Skeletal muscle cell (primary cell): ENCODE measurements at regions not wholly inside any gene's neighbourhood (a gene's known extent, or its start where the extent isn't known, plus 50 kb on each side); places are given as distances from the start of the nearest gene placed in this dataset.
"Not testable (repeated sequence)": the region's sequence is repeated elsewhere in the genome, so short reads cannot be mapped to it uniquely, and the experiment has no call there.

Experiments
- DNase-seq: peaks from one replicate; pipeline ENCODE4 v3.0.0-alpha.2; 2010; ENCODE audit warnings: low read depth
- H3K4me3 ChIP-seq: 2 replicates; pipeline ENCODE4 v1.5.1; 2011; ENCODE audit warnings: low read depth, mild to moderate bottlenecking, control low read depth, low read length, moderate library complexity

DNA sequence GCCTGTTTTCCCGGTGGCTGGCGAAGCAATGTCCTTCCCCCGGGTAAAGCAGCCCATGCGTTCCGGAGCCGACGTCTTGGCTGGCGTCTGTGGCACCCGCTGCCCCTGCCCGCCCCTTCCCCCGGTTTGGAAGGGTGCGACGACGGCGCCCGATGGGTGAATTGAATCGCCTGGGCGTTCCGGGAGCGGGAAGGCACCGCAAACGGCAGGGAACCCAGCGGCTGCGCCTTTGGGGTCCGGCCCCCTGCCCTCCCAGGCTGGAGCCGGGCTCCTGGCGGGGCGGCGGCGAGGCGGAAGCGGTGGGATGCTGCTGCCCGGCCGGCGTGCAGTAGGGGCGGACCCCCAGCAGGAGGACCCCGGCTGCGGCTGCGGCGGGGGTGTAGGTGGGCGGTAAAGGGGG lies 123.6 kb upstream of the RHOU start:
- H3K4me3 ChIP-seq, DNase-seq: not testable (repeated sequence)

DNA sequence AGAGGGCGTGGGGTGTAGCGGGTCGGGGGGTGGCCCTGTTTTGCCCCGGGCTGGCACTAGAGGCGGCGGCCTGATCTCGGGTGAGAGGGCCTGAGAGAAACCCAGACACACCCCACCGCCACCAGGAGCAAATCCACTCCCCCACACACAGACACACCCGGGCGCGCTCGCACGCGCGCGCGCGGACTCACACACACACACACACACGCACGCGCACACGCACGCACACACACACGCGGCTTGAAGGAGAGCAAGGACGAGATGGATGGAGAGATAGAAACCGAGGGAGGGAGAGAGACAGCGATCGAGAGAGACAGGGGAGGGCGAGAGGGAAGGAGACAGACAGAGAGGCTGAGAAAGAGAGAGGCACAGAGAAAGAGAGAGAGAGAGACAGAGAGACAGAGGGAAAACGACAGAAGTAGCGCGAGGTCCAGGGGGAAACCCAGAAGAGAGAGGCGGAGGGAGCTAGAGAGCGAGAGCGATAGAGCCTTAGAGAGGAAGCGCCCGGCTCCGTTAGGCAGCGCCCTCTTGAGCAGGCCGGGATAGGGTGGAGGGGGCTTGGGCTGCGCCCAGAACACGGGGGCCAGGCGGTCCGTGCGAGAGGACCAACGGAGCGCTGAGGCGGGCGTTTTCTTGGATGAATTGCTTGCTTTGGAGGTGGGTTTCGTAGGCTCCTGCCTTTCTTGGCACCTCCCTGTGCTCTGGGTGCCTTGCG lies 113.1 kb upstream of the RHOU start:
- not testable (repeated sequence) for H3K4me3 ChIP-seq, DNase-seq

DNA sequence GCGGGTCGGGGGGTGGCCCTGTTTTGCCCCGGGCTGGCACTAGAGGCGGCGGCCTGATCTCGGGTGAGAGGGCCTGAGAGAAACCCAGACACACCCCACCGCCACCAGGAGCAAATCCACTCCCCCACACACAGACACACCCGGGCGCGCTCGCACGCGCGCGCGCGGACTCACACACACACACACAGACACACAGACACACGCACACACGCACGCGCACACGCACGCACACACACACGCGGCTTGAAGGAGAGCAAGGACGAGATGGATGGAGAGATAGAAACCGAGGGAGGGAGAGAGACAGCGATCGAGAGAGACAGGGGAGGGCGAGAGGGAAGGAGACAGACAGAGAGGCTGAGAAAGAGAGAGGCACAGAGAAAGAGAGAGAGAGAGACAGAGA lies 108.8 kb upstream of the RHOU start:
- not testable (repeated sequence) for DNase-seq

DNA sequence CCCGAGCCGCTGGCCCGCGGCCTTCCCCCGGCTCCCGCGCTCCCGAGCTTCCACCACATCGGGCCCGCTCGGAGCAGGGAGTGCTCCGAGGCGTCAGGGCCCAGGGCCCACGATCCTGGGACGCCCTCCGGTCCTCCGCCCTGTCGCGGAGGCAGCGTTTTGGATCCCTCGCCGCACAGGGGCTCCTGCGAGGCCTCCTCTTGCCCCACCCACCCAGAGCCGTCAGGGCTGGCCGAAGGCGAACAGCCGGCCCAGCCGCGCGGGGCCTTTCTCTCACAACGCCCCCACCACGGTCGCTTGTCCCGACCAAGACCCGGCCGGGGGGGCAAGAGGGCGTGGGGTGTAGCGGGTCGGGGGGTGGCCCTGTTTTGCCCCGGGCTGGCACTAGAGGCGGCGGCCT lies 102.4 kb upstream of the RHOU start:
- not testable (repeated sequence) for DNase-seq, H3K4me3 ChIP-seq

More for the DNA sequence above, 108.8 kb upstream of the RHOU start:
- not testable (repeated sequence) for H3K4me3 ChIP-seq

DNA sequence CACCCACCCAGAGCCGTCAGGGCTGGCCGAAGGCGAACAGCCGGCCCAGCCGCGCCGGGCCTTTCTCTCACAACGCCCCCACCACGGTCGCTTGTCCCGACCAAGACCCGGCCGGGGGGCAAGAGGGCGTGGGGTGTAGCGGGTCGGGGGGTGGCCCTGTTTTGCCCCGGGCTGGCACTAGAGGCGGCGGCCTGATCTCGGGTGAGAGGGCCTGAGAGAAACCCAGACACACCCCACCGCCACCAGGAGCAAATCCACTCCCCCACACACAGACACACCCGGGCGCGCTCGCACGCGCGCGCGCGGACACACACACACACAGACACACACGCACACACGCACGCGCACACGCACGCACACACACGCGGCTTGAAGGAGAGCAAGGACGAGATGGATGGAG lies 100.0 kb upstream of the RHOU start:
- peak overlapping the region; percentile 26 for H3K4me3 ChIP-seq
- DNase-seq, result not testable (repeated sequence)

DNA sequence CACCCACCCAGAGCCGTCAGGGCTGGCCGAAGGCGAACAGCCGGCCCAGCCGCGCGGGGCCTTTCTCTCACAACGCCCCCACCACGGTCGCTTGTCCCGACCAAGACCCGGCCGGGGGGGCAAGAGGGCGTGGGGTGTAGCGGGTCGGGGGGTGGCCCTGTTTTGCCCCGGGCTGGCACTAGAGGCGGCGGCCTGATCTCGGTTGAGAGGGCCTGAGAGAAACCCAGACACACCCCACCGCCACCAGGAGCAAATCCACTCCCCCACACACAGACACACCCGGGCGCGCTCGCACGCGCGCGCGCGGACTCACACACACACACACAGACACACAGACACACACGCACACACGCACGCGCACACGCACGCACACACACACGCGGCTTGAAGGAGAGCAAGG lies 97.8 kb upstream of the RHOU start:
- DNase-seq, H3K4me3 ChIP-seq: not testable (repeated sequence)

DNA sequence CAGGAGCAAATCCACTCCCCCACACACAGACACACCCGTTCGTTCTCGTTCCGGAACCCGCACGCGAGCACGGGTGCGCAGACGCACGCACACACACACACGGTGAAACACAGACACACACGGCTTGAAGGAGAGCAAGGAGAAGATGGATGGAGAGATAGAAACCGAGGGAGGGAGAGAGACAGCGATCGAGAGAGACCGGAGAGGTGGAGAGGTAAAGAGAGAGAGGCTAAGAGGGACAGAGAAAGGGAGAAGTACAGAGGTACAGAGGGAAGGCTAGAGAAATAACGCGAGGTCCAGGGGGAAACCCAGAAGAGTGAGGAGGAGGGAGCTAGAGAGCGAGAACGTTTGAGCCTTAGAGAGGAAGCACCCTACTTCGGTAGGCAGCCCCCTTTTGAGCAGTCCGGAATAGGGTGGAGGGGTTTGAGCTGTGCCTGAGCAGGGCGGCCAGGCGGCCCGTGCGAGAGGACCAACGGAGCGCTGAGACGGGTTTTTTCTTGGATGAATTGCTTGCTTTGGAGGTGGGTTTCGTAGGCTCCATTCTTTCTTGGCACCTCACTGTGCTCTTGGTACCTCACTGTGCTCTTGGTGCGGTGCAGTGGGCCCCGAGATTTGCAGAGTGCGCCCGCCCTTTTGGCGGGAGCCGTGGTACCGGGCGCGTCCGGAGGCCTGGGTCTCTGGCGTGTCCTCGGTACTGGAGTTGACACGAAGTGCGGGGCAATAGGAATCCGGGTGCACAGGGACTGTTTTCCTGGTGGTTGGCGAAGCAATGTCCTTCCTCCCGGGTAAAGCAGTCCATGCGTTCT lies 88.4 kb upstream of the RHOU start:
- DNase-seq, result no peak
- H3K4me3 ChIP-seq, result peak overlapping the region; percentile 51

DNA sequence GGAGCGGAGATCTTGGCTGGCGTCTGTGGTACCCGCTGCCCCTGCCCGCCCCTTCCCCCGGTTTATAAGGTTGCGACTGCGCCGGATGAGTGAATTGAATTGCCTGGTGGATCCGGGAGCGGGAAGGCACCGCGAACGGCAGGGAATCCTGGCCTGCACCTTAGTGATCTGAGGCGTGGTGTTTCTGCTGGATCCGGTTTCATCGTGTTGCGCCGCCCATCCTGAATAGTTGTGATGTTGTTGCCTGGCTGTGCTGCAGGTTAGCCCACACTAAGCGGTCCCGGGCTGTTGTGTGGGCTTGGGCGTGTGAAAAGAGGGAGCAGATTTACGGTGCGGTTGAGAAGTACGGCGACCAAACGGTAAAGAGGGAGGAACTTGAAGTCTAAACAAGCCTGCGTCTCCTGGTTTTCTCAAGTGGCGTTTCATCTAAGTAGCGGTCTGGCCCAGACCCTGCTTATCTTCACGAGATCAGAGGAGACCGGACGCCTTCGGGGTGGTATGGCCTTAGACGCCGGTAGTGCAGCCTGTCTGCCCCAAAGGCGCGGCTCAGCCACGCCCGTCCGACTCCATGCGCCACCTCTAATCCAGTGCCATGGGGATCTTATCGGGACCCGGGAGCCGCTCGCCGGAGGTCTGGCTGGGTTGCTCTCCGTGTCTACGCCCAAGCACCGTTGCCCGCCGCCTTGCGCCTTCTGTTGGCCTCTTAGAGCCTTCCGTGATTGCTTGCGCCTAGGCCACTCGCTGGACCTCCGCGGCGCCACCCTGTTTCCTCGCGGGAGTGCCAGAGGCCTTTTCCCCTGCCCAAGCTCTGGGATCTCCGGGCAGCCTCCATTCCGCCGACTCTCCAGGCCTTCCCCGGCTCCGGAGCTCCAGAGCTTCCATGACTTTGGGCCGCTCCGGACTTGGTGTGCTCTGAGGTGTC lies 87.5 kb upstream of the RHOU start:
- no peak for DNase-seq
- H3K4me3 ChIP-seq, result peak overlapping the region; percentile 51

DNA sequence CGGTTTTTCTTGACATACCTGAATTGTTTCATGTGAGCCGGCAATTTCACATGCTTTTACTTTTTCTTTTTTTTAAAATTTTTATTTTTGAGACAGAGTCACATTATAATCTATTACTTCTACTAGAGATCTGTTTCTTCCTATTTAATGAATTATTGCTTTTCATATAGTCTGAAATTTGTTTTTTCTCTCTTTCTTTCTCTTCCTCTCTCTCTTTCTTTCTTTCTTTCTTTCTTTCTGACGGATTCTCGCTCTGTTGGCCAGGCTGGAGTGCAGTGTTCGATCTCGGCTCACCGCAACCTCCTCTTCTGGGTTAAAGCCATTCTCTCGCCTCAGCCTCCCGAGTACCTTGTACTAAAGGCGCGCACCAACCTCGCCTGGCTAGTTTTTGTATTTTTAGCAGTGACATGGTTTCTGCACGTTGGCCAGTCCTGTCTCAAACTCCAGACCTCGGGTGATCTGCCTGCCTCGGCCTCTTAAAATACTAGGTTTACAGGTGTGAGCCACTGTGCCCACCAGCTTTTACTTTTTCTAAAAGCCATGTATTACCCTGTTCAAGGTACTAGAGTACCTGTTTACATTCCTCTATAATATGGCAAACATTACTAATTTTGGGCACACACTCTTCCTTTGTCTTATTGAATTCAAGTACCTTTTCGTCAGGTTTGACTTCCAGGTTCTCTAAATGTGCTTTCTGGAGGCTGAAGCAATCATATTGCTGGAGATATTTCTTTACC lies 86.5 kb upstream of the RHOU start:
- no peak for DNase-seq
- no peak overlapping the region for H3K4me3 ChIP-seq

DNA sequence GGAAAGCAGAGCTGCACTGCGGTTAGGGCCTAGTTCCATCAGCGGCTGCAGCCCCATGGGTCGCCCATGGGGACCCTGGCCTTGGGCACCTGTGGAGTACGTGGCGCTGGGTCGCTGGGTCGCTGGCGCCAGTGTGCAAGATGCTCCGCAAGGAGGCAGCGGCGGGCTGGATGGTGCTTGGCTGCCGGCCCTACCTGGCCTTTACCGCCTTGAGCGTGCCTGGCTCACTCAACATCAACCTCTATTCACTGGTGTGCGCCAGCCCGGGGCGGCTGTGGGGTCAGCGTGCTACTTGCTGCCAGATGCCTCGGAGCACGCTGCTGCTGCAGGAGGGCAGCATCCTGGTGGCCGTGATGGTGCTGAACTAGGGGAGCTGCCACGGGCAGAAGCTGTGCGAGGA lies 85.1 kb upstream of the RHOU start:
- no peak for DNase-seq
- H3K4me3 ChIP-seq, result no peak overlapping the region

DNA sequence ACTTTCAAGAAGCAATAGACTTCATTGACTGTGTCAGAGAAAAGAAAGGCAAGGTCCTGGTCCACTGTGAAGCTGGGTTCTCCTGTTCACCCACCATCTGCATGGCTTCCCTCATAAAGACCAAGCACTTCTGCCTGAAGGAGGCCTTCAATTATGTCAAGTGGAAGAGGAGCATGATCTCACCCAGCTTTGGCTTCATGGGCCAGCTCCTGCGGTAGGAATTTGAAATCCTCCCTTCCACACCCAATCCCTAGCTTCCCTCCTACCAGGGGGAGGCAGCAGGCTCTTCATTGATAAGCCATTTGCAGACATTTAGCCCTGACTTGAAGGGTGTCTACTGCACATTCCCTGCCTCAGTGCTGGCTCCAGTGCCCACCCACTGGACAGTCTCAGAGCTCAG lies 84.3 kb upstream of the RHOU start:
- H3K4me3 ChIP-seq, result no peak overlapping the region
- DNase-seq, result no peak

DNA sequence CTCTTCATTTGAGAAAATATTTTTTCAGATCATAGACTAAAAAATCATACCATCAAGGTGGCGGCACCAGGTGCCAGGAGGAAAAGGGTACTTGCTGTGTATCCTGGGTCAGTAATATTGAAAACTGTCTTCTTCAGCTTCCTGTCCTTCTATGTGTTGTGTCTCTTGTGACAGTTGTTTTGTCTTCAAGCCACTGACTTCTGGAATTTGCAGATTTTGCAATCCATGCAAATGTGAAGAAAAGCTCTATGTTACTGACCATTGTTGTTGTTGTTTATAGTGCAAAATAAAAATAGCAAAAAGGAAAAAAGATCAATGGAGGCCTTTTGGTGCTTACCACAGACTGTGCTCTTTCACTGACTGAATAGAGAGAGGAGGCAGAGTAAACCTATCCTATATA lies 83.2 kb upstream of the RHOU start:
- no peak for DNase-seq
- H3K4me3 ChIP-seq, result no peak overlapping the region

DNA sequence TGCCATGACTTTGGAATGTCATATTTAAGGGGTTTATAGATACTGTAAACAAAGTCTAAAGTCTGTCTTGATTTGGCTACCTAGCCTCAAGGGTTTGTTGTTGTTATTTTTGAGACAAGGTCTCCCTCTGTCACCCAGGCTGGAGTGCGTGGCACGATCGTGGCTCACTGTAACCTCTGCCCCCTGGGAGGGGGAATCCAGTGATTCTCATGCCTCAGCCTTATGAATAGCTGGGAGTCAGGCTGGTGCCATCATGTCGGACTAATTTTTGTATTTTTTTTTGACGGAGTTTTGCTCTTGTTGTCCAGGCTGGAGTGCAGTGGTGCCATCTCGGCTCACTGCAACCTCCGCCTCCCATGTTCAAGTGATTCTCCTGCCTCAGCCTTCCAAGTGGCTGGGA lies 82.2 kb upstream of the RHOU start:
- not testable (repeated sequence) for H3K4me3 ChIP-seq, DNase-seq

DNA sequence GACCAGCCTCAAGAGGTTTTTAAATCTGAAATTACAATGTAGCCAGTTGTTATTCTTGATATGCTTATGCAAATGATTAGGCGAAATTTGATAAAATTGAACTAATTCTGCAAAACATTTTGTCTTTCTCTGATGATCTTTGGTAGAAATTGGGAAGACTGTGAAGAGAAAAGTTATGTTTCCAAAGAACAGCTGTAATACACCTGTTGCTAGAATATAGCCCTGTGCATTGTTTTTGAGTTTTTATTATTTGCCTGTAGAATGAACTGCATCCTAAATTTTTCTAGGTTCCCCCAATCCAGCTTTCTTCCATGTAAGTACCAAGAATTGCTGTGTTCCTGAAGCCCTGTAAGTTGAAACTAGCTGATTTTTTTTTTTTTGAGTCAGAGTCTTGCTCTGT lies 81.5 kb upstream of the RHOU start:
- H3K4me3 ChIP-seq, result no peak overlapping the region
- no peak for DNase-seq

DNA sequence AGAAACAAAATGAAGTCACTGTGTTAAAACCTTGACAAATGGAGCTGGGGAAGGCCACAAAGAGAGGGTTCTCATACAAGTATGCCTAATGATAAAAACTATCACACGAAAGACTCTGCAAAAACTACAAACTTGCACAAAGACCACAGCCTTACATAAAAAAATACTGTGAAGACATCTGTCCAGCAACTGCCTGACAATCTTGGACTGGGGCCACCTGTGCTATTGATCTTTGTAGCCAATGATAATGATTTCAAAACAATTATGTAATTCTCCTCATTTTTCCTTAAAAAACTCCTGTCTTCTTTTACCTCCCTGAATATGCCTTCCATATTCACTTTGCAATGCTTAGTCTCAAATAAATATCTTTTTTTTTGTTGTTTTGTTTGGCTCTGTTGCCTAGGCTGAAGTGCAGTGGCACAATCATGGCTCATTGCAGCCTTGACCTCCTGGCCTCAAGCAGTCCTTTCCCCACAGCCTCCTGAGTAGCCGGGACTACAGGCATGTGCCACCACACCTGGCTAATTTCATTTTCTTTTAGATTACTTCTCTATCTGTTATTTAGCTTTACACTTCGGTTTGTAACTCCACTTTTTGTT lies 79.4 kb upstream of the RHOU start:
- no peak for DNase-seq
- no peak overlapping the region for H3K4me3 ChIP-seq

DNA sequence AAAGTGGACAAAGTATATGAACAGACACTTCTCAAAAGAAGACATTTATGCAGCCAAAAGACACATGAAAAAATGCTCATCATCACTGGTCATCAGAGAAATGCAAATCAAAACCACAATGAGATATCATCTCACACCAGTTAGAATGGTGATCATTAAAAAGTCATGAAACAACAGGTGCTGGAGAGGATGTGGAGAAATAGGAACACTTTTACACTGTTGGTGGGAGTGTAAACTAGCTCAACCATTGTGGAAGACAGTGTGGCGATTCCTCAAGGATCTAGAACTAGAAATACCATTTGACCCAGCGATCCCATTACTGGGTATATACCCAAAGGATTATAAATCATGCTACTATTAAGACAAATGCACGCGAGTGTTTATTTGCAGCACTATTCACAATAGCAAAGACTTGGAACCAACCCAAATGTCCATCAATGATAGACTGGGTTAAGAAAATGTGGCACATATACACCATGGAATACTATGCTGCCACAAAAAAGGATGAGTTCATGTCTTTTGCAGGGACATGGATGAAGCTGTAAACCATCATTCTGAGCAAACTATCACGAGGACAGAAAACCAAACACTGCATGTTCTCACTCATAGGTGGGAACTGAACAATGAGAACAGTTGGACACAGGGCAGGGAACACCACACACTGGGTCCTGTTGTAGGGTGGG lies 73.1 kb upstream of the RHOU start:
- not testable (repeated sequence) for DNase-seq, H3K4me3 ChIP-seq

DNA sequence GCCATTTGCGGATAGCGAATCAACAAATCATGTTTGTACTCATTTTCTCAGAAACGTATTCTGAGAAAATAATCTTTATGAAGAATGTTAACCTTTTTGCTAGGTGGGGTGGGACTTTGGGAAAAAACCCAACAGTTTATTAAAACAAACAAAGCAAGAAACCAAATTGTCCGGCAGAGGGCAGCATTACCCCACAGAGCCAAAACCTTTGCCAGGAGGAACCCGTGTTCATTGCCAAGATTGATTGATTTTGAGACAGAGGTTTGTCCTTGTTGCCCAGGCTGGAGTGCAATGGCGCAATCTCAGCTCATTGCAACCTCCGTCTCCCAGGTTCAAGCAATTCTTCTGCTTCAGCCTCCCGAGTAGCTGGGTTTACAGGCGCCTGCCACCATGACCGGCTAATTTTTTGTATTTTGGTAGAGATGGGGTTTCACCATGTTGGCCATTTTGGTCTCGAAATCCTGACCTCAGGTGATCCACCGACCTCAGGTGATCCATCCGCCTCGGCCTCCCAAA lies 70.8 kb upstream of the RHOU start:
- no peak overlapping the region for H3K4me3 ChIP-seq
- no peak for DNase-seq
